Lower lobe of right lung (tissue), 2 donors: ENCODE measurements at regions not wholly inside any gene's neighbourhood (a gene's known extent, or its start where the extent isn't known, plus 50 kb on each side); places are given as distances from the start of the nearest gene placed in this dataset.
"Not testable (repeated sequence)": the region's sequence is repeated elsewhere in the genome, so short reads cannot be mapped to it uniquely, and the experiment has no call there.

ENCODE experiments used
- ATAC-seq, 2 donors: fragments of 200-7000 bp; cut with Tn5 transposase; one replicate each; pipeline ENCODE4 v1.9.1; 2020 to 2022; ENCODE audit warnings: mild to moderate bottlenecking in 2 of 2, moderate library complexity in 2 of 2
- DNase-seq: peaks from one replicate; pipeline ENCODE4 v3.0.0-alpha.2; 2020
- H3K27ac ChIP-seq: fragments of 200-600 bp; one replicate; pipeline ENCODE4 v1.8.0; 2022
- H3K27me3 ChIP-seq: fragments of 200-600 bp; one replicate; pipeline ENCODE4 v1.8.0; 2022; ENCODE audit warnings: low read depth
- H3K36me3 ChIP-seq: fragments of 200-600 bp; one replicate; pipeline ENCODE4 v1.8.0; 2022; ENCODE audit warnings: mild to moderate bottlenecking
- H3K4me1 ChIP-seq: fragments of 200-600 bp; one replicate; pipeline ENCODE4 v1.8.0; 2022
- H3K4me3 ChIP-seq: fragments of 200-600 bp; one replicate; pipeline ENCODE4 v1.8.0; 2022; ENCODE audit warnings: mild to moderate bottlenecking
- H3K9me3 ChIP-seq: fragments of 200-600 bp; one replicate; pipeline ENCODE4 v1.8.0; 2022
- CTCF ChIP-seq: fragments of 200-600 bp; IDR thresholded peaks from one replicate; pipeline ENCODE4 v1.8.0; 2022; ENCODE audit warnings: antibody characterized with exemption, mild to moderate bottlenecking
- intact Hi-C: fragments of 100-400 bp; cut with DNase I; formaldehyde crosslinking; loops from one replicate; pipeline ENCODE4 v1.11.0; 2022
- donor health status: DM: no; HTN: yes; CAD: no; lungs with severe emphysema.

- ATAC-seq (no peak), DNase-seq (no peak)
- Histone ChIP-seq H3K9me3 (no peaks in the 10 kb centered on the region), H3K4me3 (no peak overlapping the region), H3K27me3 (no peaks in the 10 kb centered on the region), H3K36me3 (no peaks in the 10 kb centered on the region), H3K4me1 (no peaks in the 10 kb centered on the region), H3K27ac (no peak overlapping the region)
- intact Hi-C loops = no loop called here
- no peak for TF ChIP-seq CTCF
Measured at GRCh38 chr11:107266455-107266854, 191.2 kb downstream of the CWF19L2 start.

GRCh38 chr11:107265591-107266121 is 192.0 kb downstream of the CWF19L2 start:
- Histone ChIP-seq H3K27me3 (no peaks in the 10 kb centered on the region), H3K9me3 (no peaks in the 10 kb centered on the region), H3K36me3 (no peaks in the 10 kb centered on the region), H3K27ac (no peak overlapping the region), H3K4me1 (no peaks in the 10 kb centered on the region), H3K4me3 (no peak overlapping the region)
- DNase-seq (no peak), ATAC-seq (no peak)
- TF ChIP-seq CTCF = no peak
- intact Hi-C loops = no loop called here

GRCh38 chr11:107263844-107264563 is 193.6 kb downstream of the CWF19L2 start:
- H3K27ac ChIP-seq = no peak overlapping the region
- no peaks in the 10 kb centered on the region for H3K36me3 ChIP-seq
- intact Hi-C loops = no loop called here
- ATAC-seq (no peak), DNase-seq (no peak)
- no peak for TF ChIP-seq CTCF
- H3K27me3 ChIP-seq = no peaks in the 10 kb centered on the region
- no peaks in the 10 kb centered on the region for H3K9me3 ChIP-seq
- H3K4me3 ChIP-seq = no peak overlapping the region
- no peaks in the 10 kb centered on the region for H3K4me1 ChIP-seq

GRCh38 chr11:107259811-107260221 is 197.8 kb downstream of the CWF19L2 start:
- H3K36me3 ChIP-seq = no peaks in the 10 kb centered on the region
- H3K4me3 ChIP-seq = no peak overlapping the region
- H3K9me3 ChIP-seq = no peaks in the 10 kb centered on the region
- intact Hi-C loops = no loop called here
- H3K27ac ChIP-seq = no peak overlapping the region
- DNase-seq (no peak), ATAC-seq (no peak)
- H3K27me3 ChIP-seq = no peaks in the 10 kb centered on the region
- H3K4me1 ChIP-seq = no peaks in the 10 kb centered on the region
- no peak for TF ChIP-seq CTCF

GRCh38 chr11:107257710-107258109 is 199.9 kb downstream of the CWF19L2 start:
- Histone ChIP-seq H3K36me3 (no peaks in the 10 kb centered on the region), H3K27ac (no peak overlapping the region), H3K4me3 (no peak overlapping the region), H3K9me3 (no peaks in the 10 kb centered on the region), H3K27me3 (peaks cover 3% of the 10 kb centered on the region), H3K4me1 (no peaks in the 10 kb centered on the region)
- intact Hi-C loops = no loop called here
- ATAC-seq = no peak
- TF ChIP-seq CTCF = no peak
- DNase-seq = no peak

- intact Hi-C loops = not testable (repeated sequence)
Measured at GRCh38 chr11:107253661-107254060, 204.0 kb downstream of the CWF19L2 start.

More at GRCh38 chr11:107253661-107254060, 204.0 kb downstream of the CWF19L2 start:
- not testable (repeated sequence) for H3K9me3 ChIP-seq, H3K36me3 ChIP-seq, ATAC-seq, H3K27me3 ChIP-seq, DNase-seq, H3K4me1 ChIP-seq, H3K4me3 ChIP-seq, H3K27ac ChIP-seq
